GM12873 (cell line): ENCODE measurements at regions not wholly inside any gene's neighbourhood (a gene's known extent, or its start where the extent isn't known, plus 50 kb on each side); places are given as distances from the start of the nearest gene placed in this dataset.

Experiments
- TF ChIP-seq, protein P1 (sequence below): IDR thresholded peaks from 2 replicates; pipeline ENCODE4 v1.5.1; 2012; ENCODE audit warnings: low read depth, mild to moderate bottlenecking, moderate library complexity, low read length, control low read depth; ENCODE audit not compliant: insufficient read depth; ENCODE audit errors: missing control alignments

DNA sequence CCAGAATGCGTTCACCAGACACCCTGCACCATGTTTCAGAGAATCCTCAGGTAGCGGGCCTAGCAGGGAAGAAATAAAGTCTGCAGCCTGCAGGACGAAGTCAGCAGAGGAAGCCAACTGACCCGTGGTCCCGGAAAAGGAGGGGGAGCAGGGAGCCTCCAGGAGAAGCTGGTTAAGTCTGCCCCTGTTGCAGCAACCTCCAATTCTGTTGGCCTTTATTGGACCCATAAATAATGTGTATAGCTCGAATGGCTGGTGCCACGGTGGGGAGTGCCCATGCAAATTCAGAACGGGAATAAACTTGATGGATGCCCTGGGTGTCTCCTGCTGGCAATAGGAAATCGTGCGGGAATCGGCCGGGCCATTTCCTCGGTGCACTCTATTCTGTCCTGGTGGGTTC lies 254.1 kb downstream of the AJAP1 start:
- TF ChIP-seq, protein P1, sequence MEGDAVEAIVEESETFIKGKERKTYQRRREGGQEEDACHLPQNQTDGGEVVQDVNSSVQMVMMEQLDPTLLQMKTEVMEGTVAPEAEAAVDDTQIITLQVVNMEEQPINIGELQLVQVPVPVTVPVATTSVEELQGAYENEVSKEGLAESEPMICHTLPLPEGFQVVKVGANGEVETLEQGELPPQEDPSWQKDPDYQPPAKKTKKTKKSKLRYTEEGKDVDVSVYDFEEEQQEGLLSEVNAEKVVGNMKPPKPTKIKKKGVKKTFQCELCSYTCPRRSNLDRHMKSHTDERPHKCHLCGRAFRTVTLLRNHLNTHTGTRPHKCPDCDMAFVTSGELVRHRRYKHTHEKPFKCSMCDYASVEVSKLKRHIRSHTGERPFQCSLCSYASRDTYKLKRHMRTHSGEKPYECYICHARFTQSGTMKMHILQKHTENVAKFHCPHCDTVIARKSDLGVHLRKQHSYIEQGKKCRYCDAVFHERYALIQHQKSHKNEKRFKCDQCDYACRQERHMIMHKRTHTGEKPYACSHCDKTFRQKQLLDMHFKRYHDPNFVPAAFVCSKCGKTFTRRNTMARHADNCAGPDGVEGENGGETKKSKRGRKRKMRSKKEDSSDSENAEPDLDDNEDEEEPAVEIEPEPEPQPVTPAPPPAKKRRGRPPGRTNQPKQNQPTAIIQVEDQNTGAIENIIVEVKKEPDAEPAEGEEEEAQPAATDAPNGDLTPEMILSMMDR: no peak

DNA sequence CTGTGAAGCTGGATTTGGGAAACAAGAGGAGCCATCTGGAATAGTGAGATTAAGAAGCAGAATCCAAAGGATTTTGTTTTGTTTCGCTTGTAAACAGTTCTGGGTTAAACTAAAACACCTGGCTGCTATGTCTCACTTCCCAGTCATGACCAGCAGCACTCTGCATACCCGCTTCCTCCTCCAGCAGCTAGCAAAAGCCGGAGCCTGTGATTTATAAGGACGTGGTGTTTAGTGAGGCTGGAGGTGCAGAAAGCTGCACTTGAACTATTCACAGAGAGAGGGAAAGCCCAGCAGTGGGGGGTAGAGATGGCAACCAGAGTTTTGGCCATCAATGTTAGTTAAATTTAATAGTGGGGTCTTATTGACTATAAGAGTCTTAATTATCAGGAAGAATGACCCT lies 240.2 kb downstream of the AJAP1 start:
- TF ChIP-seq, protein P1: no peak

DNA sequence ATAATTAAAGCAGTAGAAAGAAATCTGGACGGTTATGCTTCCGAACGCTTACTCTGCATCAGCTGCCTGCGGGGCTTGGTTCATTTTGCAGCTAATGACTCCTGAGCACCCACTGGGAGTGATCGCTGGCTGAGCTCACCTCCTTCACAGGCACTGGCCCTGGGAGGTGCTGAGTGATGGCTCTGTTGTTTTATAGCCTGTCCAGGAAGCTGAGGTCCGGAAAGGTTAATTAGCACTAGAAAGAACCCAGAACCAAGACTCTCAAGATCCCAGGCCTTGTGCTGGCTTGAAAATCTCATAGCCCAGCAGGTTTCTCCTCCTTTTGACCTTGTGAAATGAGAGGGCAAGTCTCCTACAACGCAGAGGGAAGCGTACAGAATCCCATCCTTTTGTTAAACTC lies 226.2 kb downstream of the AJAP1 start:
- TF ChIP-seq, protein P1: no peak

DNA sequence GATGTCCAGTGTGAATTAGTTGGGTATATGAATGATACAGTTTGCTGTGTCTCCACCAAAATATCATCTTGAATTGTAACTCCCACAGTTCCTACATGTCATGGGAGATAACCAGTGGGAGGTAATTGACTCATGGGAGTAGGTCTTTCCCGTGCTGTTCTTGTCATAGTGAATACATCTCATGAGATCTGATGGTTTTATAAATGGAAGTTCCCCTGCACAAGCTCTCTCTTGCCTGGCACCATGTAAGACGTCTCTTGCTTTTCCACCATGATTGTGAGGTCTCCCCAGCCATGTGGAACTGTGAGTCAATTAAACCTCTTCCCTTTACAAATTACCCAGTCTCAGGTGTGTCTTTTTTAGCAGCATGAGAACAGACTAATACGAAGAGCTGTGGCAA lies 223.0 kb downstream of the AJAP1 start:
- TF ChIP-seq, protein P1: no peak

DNA sequence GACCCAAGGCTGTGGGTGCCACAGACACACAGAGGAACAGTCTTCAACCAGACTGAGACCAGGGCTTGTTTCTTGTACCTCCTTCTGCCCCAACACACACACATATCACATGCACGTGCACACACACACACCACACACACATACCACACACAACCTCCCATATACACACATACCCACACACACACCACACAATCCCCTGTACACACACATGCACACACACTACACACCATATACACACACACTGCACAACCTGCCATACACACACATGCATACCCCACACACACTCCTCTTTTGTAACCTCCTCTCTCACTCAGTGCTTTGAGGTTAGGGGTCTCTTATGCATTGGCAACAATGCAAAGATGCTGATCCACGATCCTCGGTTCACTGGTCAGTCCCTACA lies 217.0 kb downstream of the AJAP1 start:
- TF ChIP-seq, protein P1: no peak

DNA sequence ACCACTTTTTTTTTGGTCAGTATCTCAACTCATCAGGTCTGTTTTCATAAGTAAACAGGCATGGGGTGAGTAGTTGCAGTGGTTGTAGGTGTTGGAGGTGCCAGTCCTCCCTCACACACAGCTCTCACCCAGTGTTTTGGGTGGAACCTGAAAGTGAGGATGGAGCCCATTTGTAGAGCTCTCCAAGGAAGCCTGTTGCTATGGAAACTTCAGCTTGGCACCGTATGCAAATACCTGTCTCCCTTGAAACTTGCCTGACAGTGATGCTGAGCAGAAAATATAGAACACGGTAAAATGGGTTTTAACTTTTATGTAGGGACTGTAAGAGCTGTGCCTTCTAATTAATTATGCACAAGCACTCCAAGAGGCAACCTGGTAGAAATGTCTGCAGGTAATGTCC lies 214.1 kb downstream of the AJAP1 start:
- TF ChIP-seq, protein P1: no peak

DNA sequence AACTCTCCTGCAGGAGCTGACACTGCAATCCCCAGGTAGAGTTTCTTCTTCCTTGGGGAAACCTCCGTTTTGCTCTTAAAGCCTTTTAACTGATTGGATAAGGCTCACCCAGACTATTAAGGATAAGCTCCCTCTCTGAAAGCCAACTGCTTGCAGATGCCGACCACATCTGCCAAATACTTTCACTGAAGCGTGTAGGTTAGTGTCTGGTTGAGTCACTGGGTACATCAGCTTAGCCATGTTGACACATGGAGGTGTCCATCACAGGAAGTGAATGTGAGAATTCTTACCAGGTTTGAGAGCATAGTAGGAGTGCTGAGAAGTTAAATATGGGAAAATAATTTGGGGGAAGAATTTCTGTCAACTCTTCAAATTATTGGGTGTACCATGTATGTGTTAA lies 202.0 kb downstream of the AJAP1 start:
- TF ChIP-seq, protein P1: no peak
